GM21825 (cell line): ENCODE measurements at regions not wholly inside any gene's neighbourhood (a gene's known extent, or its start where the extent isn't known, plus 50 kb on each side); places are given as distances from the start of the nearest gene placed in this dataset.
A peak's percentile ranks its signal among the peaks of the same experiment; 100 is the strongest.
"Not testable (repeated sequence)": the region's sequence is repeated elsewhere in the genome, so short reads cannot be mapped to it uniquely, and the experiment has no call there.

ENCODE experiments used
- ATAC-seq: cut with Tn5 transposase; IDR thresholded peaks from one replicate; pipeline ENCODE4 v1.9.1; 2021; ENCODE audit warnings: mild to moderate bottlenecking, moderate library complexity; ENCODE audit not compliant: unreplicated experiment

DNA sequence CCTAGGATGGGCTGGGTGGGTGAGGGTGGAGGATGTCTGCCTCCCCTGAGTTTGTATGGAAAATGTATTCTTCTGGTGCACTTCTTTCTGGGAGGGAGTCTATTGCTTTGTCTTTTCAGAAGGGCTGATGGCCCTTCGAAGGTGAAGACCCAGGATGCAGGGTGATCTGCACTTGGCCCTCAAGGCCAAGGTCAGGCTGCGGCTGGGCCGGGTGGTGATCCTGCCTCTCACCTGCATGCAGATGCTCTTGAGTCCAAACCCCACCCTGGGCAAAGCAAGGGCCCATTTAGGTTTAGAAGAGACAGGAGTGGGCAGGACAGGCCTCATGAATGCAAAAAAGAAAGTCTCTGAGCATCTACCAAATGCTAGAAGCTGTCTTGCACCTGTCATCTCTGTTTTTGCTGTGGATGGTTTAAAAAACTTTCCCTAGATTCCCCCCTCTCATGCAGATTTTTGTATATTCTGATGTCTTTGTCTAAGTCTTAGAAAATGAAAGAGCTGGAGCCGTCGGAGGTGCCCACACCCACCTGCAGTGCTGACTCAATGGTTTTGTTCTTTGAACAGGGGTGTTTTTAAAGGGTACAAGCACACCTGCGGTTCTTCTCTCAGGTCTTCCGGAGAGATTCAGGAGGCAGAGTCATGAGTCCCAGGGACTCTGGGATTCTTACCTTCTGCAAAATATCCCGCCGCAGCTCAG, 186.4 kb downstream of the ADRA2C start:
- not testable (repeated sequence) for ATAC-seq

DNA sequence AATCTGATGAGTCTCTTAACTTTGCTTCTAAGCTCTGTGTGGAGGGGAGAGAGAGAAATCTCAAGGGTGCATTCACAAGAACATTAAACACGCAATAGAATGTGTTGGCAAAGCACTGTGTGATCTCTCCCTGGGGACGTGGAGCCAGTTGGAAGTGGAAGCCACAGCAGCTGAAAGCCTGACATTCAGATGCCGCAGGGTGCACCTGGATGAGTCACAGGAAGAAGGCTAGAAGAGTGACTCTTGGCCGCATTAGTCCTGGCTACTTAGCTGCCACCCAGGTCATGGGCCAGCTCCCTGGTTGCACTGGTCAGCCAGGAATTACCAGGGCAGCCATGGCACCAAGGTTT, 186.9 kb downstream of the ADRA2C start:
- not testable (repeated sequence) for ATAC-seq

DNA sequence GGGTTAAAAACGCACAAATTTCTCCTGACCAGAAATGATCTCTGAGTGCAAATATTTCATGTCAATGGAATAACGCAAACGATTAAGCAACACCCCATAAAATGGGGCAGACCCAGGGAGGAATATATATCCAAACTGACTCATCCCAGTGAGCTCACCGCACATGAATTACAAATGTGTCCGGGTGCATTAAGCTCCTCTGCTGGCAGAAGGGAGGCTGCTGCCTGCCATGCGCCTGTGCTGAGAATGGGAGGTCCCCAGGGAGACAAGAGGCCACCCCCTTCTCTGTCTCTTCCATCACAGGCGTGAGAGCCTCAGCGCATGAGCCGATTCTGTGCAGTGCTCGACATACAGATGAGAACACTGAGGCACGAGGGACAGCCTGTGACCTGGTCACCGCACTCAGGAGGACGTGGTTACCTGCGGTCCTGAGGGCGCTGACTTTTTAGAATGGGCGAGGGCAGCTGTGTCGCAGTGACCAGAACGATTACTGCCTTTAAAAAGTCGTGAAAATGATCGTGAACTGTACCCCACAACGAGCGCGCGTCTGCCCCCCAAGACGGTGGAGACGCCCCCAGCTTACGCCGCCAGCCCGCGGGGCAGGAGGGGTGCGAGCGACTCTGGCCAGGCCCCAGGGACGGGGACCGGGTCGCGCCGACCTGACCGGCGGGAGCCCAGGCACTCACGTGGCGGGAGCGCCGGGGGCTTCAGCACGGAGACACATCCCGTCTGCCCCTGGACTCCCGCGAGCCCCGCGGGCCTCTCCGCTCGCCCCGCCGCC, 188.5 kb downstream of the ADRA2C start:
- ATAC-seq: peak; percentile 8

DNA sequence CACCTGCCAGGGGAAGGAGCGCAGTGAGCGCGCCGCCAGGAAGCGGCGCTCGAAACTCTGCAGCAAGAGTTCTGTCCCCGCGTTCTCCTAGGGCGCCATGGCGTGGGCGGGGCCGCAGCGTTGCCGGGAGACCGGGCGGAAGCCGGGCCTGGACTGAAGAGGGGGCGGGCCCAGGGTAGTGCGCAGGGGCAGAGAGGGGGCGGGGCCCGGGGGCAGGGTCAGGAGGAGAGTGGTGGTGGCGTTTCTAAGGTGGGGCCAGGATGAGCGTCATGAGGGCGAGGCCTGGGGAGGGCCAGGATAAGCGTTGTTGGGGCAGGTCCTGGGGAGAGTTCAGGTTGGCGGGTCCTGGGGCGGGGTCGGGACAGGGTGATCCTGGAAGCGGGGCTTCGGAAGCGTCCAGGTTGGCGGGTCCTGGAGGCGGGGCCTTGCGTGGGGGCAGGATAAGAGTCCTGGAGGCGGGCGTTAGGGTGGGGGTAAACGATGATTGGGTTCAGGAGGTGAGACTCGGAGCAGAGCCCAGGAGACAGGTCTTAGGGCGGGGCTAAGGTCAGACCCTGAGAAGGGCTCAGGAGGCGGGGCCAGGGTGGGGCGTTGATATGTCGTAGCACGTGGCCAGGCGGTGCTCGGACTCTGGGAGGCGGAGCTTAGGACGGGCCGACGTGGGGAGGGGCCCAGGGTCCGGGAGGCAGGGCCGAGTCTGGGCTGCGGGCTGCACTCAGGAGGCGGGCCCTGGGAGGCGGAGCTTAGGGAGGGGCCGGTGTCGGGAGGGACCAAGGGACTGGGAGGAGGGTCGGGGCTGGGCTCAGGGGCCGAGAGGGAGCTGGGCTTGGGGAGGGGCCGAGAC, 189.4 kb downstream of the ADRA2C start:
- peak; percentile 100 for ATAC-seq

DNA sequence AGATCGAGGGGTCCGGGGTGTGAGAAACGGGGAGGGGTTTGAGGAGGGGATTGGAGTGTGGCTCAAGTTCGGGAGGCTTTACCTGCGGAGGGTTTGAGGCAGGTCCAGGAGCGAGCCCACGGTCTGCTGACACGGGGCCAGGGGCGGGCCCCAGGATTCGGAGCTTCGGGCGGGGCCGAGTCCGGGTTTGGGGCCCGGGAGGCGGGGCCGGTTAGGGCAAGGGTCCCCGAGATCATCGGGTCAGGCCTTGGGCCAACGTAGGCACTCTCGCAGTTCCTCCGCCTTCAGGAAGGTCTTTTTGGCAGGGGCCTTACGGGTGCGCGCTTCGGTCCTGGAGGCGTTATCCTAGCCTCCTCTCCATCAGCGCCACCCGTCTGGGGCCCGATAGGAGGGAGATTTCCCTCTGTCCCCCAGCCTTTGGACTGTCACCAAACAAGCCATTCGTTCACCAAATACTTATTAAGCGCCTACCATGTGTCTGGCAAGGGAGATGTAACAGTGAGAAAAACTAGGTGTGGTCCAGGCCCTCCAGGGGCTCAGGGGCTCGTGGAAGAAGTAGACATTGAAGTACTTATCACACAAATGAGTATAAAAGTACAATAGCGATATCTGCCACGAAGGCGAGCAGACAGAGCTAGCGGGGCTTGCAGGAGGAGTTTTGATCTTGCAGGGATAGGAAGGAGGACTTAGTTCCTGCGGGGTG, 190.1 kb downstream of the ADRA2C start:
- not testable (repeated sequence) for ATAC-seq

DNA sequence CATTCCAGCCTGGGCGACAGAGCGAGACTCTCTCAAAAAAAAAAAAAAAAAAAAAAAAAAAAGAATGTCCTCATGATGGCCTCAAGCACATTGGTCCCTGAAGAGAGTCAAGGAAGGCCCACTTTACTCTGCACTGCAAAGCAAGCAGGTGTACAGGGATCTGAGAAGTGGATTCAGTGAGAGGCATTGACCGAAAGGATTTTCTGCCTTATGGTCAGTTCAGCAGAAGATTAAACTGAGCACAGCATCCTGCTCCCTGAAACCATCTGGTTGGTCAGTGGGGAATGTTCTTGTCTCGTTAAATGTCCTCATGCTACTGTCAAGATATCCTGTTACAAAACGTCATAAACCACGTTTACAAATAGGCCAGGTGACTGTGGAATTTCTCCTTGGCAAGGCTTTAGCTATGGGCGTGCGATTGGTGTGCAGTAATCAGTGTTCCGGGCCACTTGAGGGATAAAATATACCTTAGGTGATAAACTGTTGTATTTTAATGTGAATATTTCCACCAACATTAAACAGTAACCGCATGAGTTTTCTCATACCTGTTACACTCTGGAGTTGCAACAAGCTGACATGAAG, 195.0 kb downstream of the ADRA2C start:
- not testable (repeated sequence) for ATAC-seq

DNA sequence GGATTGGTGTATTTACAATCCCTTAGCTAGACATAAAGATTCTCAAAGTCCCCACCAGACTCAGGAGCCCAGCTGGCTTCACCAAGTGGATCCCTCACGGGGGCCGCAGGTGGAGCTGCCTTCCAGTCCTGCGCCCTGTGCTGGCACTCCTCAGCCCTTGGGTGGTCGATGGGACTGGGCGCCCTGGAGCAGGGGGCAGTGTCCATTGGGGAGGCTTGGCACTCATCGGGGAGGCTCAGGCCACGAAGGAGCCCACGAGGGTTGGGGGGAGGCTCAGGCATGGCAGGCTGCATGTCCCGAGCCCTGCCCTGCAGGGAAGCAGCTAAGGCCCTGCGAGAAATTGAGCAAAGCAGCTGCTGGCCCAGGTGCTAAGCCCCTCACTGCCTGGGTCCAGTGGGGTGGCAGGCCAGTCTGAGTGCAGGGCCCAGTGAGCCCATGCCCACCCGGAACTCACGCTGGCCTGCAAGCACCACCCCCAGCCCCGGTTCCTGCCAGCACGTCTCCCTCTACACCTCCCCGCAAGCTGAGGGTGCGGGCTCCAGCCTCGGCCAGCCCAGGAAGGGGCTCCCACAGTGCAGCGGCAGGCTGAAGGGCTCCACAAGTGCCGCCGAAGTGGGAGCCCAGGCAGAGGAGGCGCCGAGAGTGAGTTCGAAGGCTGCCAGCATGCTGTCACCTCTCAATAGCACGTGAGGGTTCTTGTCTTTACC, 198.5 kb downstream of the ADRA2C start:
- not testable (repeated sequence) for ATAC-seq

DNA sequence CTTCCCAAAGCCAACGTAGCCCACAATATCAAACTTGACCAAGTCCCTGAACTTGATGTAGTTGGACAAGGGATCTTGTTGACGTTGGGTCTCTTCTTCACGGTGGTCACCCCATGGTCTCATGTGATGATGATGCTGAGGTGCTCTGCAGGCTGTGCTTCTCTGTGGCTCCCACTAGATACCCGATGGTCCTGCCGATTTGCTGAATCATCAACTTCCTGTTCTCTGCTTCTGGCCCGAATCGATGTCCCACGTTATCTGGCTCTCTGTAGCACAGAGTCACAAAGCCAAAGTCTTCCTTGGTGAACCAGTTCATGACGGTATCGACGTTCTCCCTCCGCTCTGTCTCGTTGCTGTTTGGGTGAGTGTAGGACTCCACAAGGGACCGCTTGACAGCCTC, 201.0 kb downstream of the ADRA2C start:
- ATAC-seq: not testable (repeated sequence)

DNA sequence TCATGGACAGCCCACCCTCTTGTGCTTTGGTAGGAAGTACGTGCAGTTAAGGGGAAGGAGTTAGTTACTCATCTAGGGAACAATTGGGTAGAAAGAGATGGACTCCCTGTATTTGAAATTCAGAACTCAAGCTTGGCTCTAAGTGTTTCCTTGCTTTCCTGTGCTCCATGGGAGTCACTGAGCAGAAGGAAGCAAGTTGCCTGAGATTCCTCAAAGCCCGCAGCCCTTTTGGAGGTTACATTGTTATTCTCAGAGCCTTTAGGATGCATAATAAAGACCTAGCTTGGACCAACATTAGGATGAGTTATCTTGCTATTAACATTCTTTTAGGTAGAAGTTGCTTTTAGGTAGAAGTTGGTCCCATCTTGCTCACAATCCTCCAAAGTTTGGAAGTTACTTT, 206.4 kb downstream of the ADRA2C start:
- not testable (repeated sequence) for ATAC-seq

DNA sequence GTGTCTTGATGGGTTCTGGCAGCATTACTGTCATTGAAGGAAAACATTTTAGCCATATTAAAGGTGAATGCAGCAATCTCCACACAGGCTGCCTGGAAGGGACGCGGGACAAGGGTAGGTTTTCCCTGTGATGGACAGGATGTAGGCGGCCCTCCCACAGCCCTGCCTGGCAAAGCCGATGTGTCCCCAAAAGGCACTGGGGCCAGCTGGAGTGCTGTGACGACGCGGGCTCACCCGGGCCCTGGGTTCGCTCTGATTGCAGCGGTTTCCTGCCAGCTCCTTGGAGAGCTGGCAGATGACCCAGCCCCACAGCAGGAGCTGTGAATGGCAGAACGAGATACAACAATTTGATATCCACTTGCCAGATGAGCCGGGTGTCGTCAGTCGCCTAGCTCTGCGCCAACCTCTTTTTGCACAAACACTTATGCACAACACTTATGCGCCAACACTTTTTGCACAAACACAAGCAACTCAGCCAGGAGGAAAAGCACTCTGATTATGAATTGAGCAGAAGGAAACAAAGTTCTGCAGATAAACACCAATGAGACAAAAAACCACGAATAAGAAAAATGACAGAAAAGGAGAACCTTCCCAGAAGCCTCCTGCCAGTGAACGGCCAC, 207.5 kb downstream of the ADRA2C start:
- ATAC-seq: not testable (repeated sequence)

DNA sequence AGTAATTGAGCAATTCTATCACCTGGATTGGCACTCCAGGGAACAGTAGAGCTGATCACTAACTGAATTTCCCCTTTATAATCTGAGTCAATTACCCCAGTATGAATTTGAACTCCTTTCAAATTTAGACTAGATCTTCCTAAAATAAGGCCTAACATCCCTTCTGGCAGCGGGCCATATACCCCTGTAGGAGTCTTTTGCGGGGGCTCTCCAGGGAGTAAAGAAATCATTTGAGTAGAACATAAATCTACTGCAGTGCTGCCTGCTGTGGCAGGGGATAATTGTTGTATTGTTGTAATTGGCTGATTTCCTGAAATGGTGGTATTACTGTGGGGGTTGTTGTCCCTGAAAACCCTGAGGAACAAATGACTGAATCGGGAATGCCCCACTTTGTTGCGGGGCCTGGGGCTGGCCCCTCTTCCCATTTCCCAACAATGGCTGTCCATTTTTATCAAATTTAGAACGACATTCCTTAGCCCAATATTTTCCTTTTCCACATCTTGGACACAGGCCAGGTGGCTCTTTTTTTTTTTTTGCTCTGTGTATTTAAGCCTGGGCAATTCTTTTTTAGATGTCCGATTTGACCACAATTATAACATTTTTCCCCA, 217.4 kb downstream of the ADRA2C start:
- ATAC-seq: not testable (repeated sequence)

DNA sequence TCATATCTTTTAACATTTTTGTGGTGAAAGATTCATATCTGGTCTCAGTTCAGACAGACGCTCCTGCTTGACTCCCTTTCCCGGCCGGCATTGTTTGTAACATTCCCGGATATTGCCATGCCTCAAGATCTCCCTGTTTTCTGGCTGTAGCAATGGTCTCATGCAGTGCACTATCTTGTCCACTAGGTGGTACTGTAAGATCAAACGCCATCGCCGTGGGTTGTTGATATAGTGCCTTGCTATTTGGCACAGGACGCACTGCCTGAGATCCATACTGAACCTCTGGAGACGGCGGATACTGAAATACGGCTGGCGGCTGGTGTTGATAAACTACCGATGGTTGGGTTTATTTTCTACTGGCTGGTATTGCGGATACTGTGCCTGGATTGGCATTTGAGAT, 218.6 kb downstream of the ADRA2C start:
- ATAC-seq: not testable (repeated sequence)

DNA sequence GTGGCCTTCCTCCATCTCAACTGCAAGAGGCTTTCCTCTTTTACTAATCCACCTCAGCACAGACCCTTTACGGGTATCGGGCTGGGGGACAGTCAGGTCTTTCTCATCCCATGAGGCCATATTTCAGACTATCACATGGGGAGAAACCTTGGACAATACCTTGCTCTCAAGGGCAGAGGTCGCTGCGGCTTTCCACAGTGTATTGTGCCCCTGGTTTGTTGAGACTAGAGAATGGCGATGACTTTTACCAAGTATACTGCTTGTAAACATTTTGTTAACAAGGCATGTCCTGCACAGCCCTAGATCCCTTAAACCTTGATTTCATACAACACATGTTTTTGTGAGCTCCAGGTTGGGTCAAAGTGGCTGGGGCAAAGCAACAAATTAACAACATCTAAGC, 220.2 kb downstream of the ADRA2C start:
- not testable (repeated sequence) for ATAC-seq

DNA sequence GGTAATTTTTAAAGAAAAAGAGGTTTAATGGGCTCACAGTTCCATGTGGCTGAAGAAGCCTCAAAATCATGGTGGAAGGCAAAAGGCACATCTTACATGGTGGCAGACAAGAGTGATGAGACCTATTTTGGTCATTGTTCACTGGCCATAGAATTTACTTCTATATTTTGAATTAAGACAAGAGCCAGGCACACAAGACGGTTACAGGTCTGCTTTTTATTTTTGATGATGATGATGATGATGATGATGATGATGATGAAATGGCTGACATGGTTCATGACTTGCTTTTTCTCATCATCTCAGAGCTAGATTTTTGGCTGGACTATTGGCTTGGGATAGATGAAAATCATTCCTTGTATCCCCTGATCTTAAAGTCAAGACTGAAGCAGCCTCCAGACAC, 229.3 kb downstream of the OTOP1 start:
- not testable (repeated sequence) for ATAC-seq

DNA sequence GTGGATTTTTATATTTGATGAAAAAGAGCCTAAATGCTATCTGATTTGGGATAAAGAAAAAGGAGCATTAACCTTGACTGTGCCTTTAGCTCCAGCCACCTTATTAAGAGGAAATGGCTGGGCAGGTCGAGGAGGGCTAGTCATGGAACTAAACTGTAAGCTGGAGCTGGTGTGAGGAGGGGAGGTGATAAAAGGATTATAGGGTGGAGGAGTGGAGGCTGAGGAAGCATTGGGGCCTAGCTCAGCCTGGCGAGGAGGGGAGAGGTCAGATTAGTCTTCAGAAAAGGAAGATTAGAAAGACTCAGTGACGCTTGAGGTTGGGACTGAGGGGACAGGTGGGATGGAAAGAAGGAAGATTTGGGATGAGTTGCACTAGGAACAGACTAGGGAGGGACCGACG, 222.7 kb downstream of the OTOP1 start:
- not testable (repeated sequence) for ATAC-seq

DNA sequence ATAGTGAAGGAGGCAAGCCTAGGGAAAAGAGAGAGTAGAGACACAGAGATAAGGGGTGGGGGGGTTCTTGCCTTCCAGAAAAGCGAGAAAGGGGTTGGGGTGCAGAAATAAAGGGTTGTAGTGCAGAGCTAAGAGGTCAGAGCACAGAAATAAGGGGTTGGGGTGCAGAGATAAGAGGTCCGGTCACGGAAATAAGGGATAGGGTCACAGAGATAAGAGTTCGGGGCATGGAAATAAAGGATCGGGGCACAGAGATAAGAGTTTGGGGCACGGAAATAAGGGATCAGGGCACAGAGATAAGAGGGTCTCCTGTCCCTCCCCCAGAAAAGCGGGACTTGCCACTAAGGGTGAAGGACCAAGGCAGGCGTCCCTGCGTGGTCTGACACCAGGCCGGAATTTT, 222.0 kb downstream of the OTOP1 start:
- ATAC-seq: not testable (repeated sequence)

DNA sequence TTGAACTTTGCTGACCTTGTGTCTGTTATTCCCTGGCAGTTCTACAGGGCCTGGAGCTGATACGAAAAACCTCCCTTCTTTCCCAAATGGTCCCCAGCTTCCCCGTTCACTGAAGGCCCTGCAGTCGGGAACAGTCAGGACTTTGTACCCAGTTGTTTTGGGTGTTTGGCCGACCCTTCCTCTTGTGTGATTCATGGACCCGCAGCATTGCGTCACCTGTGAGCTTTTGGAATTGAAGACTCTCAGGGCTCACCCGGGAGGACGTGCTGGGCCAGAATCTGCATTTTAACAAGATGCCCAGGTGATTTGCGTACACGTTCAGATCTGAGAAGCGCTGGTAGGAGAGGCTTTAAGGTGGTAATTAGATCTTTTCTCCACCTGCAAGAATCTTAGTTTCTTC, 220.4 kb downstream of the OTOP1 start:
- ATAC-seq: not testable (repeated sequence)

DNA sequence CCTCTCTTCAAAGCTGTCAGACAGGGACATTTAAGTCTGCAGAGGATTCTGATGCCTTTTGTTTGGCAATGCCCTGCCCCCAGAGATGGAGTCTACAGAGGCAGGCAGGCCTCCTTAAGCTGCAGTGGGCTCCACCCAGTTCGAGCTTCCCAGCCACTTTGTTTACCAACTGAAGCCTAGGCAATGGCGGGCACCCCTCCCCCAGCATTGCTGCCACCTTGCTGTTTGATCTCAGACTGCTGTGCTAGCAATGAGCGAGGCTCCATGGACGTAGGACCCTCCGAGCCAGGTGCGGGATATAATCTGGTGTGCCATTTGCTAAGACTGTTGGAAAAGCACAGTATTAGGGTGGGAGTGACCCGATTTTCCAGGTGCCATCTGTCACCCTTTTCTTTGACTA, 207.7 kb downstream of the OTOP1 start:
- ATAC-seq: not testable (repeated sequence)

DNA sequence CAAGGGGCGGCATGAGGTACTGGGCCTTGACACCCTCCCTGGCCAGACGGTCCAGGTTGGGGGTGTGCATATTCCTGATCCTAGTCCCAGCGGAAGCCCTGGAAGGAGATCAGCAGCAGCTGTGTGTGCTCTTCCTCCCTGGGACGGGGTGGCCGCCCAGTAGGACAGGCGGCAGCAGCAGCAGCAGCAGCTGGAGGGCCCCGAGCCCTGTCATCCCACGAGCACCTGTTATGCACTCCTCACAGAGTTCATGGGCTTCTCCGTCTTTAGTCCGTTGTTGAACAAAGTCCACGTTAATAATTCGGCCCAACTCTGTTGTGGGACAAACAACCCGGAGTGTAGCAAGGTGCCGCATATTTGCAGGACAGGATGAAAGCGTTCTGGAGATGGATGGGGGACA, 205.6 kb downstream of the OTOP1 start:
- not testable (repeated sequence) for ATAC-seq
